ENCODE measurements at regions not wholly inside any gene's neighbourhood (a gene's known extent, or its start where the extent isn't known, plus 50 kb on each side); places are given as distances from the start of the nearest gene placed in this dataset.

GRCh38 chr10:78942091-78942501 is 126.7 kb upstream of the ZMIZ1 start:
- TF ChIP-seq RAD21 (IDR thresholded peaks at IDR 0.05; ENCODE audit: low read depth) (no peak), MAX (IDR thresholded peaks at IDR 0.05) (no peak), FOXM1 (IDR thresholded peaks at IDR 0.05; ENCODE audit: borderline replicate concordance, low read depth) (no peak), TEAD4 (IDR thresholded peaks at IDR 0.05) (no peak), ZBTB7A (IDR thresholded peaks at IDR 0.05; ENCODE audit: low read depth) (no peak), NFIC (IDR thresholded peaks at IDR 0.05) (no peak), CEBPB (IDR thresholded peaks at IDR 0.05) (no peak), TAF1 (IDR thresholded peaks at IDR 0.05; ENCODE audit: low read depth) (no peak), YY1 (IDR thresholded peaks at IDR 0.05; ENCODE audit: low read depth) (no peak), EP300 (IDR thresholded peaks at IDR 0.05; ENCODE audit: borderline replicate concordance) (no peak), TCF12 (IDR thresholded peaks at IDR 0.05; ENCODE audit: low read depth) (no peak), REST (IDR thresholded peaks at IDR 0.05; ENCODE audit: low read depth) (no peak)

GRCh38 chr10:78944723-78945312 is 123.9 kb upstream of the ZMIZ1 start:
- TF ChIP-seq FOXM1 (IDR thresholded peaks at IDR 0.05; ENCODE audit: borderline replicate concordance, low read depth) (no peak), TCF12 (IDR thresholded peaks at IDR 0.05; ENCODE audit: low read depth) (no peak), TAF1 (IDR thresholded peaks at IDR 0.05; ENCODE audit: low read depth) (no peak), YY1 (IDR thresholded peaks at IDR 0.05; ENCODE audit: low read depth) (no peak)

GRCh38 chr10:78945838-78946237 is 122.9 kb upstream of the ZMIZ1 start:
- TF ChIP-seq USF1 (IDR thresholded peaks at IDR 0.05) (no peak), ZBTB7A (IDR thresholded peaks at IDR 0.05; ENCODE audit: low read depth) (no peak), CREB1 (IDR thresholded peaks at IDR 0.05; ENCODE audit: low read depth) (no peak), NFIC (IDR thresholded peaks at IDR 0.05) (no peak), TAF1 (IDR thresholded peaks at IDR 0.05; ENCODE audit: low read depth) (no peak), EP300 (IDR thresholded peaks at IDR 0.05; ENCODE audit: borderline replicate concordance) (no peak), CEBPB (IDR thresholded peaks at IDR 0.05) (no peak), RAD21 (IDR thresholded peaks at IDR 0.05; ENCODE audit: low read depth) (no peak), EGR1 (IDR thresholded peaks at IDR 0.05) (no peak), REST (IDR thresholded peaks at IDR 0.05; ENCODE audit: low read depth) (no peak)

- TF ChIP-seq FOXM1 (IDR thresholded peaks at IDR 0.05; ENCODE audit: borderline replicate concordance, low read depth) (no peak), RAD21 (IDR thresholded peaks at IDR 0.05; ENCODE audit: low read depth) (0 out of 2 replicates have a peak, but pooled peaks have one; percentile 1), MAX (IDR thresholded peaks at IDR 0.05) (no peak), REST (IDR thresholded peaks at IDR 0.05; ENCODE audit: low read depth) (no peak), USF1 (IDR thresholded peaks at IDR 0.05) (no peak), EGR1 (IDR thresholded peaks at IDR 0.05) (no peak), TAF1 (IDR thresholded peaks at IDR 0.05; ENCODE audit: low read depth) (no peak), YY1 (IDR thresholded peaks at IDR 0.05; ENCODE audit: low read depth) (no peak), EP300 (IDR thresholded peaks at IDR 0.05; ENCODE audit: borderline replicate concordance) (peak; percentile 51; the same call in 1 of the 2 replicates), CREB1 (IDR thresholded peaks at IDR 0.05; ENCODE audit: low read depth) (no peak), TCF12 (IDR thresholded peaks at IDR 0.05; ENCODE audit: low read depth) (peak; percentile 70), TEAD4 (IDR thresholded peaks at IDR 0.05) (no peak), CEBPB (IDR thresholded peaks at IDR 0.05) (no peak), NFIC (IDR thresholded peaks at IDR 0.05) (no peak), ZBTB7A (IDR thresholded peaks at IDR 0.05; ENCODE audit: low read depth) (no peak)
Observed at GRCh38 chr10:78947226-78947625, 121.5 kb upstream of the ZMIZ1 start.

Measured in Ishikawa (cell line).